Activated CD4-positive, CD25-positive, alpha-beta regulatory T cell (primary cell): ENCODE measurements at regions not wholly inside any gene's neighbourhood (a gene's known extent, or its start where the extent isn't known, plus 50 kb on each side); places are given as distances from the start of the nearest gene placed in this dataset.
"Not testable (repeated sequence)": the region's sequence is repeated elsewhere in the genome, so short reads cannot be mapped to it uniquely, and the experiment has no call there.

Source experiments
- DNase-seq, 4 experiments: peaks; one replicate each; lab custom pipeline; 2025; lab: John Stamatoyannopoulos, UW

DNA sequence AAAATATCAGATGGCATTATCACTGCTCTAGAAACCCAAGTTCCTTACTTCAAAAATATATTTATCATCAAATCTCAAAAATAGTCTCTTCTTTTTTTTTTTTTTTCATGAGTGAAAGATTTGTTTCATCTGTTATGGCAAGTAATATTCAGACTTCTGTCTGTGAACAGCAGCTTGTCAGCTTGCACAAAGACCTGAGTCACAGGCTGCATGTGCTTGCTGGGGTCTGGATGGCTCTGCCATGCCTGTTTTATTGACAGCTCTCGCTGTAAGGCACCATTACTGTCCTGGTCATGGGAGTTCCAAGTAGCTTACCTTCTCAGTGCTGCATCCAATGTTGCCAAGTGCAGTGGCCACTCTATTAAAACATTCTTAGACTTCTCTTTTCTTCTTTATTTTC, 456.4 kb downstream of the GADD45G start:
- DNase-seq: no peak

DNA sequence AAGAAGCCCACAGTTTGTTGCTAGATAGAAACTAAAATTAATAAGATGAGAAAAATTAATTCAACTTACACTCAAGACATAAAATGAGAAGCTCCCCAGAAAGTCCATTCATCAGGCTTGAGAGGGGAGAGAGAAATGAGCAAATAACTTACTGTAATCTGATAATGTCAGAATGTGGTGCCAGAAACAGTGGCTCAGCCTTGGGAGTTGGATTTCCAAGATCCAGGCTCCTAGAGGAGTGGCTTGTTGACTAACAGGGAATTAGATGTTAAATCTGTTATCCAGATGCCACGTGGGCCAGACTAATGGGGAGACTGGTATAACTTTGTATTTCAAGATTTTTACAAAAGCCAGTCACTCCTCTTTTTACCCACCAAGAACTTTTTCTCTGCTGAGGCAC, 458.2 kb downstream of the GADD45G start:
- no peak for DNase-seq

DNA sequence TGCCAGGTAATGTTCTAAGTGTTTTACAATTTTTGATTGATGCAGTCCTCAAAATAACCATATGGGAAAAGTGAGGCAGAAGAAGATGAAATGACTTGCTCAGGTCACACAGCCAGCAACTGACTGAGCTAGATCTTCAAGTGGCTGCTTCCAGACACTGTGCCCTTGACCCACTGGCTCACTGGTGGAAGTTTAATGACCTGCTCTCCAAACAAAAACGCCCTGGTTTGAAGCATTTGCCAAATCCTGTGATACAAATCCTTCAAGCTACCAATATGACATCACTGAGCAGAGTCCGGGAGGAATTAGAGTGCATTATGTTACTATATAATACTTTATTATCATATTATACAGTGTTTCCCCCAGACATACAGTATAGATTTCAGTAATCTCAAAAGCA, 459.4 kb downstream of the GADD45G start:
- DNase-seq: no peak

DNA sequence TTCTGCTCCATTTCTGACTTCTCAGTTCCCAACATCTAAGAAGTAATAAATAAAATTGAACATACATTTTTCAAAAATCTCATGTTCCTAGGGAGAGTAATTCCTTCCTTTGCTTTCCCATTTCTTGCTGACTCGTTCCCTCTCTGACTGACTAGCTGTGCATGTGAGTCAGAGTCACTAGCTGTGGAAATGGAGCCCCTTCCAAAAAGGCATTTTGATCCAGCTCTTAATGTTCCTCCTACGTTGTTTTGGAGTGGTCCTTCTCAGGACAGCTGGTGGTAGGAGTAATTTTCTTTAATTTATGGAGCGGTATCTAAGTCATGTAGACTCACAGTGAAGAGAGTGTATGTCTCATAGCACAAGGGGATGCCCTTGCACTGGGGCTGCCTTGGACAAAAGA, 460.2 kb downstream of the GADD45G start:
- no peak for DNase-seq

DNA sequence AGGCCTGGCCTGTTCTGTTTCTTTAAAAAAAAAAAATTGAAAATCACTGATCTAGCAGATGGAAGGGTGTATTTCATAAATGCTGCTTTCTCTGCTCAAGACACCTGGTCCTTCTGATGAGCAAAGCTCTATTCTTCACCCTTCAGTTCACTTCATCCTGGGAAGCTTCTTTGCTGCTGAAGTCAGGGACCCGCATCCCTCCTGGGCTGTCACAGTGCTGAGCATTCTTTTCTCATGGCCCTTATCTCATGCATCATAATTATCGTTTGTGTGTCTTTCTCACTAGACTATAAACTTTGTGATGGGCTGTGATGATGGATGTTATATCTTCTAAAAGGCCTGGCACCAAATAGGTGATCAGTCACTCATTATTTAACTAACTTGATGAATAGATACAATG, 461.0 kb downstream of the GADD45G start:
- no peak for DNase-seq

DNA sequence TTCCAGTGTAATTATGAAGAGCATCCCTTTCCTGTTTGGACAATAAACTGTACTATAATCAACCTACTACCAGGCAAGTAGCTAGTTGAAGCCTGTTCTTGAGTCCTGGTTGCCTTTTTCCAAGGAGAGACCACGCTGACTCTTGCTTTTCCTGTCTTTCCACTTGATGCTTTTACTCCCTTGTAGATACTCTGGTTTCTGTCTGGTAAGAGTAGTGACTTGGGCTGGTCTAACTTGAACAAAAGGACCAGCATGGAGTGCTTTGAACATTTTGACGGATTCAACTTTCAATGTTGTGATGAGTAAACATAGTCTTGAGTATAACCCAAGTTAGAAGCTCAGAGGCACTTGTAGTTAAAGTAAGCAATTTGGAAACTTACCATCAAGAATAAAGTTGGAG, 464.3 kb downstream of the GADD45G start:
- no peak for DNase-seq

DNA sequence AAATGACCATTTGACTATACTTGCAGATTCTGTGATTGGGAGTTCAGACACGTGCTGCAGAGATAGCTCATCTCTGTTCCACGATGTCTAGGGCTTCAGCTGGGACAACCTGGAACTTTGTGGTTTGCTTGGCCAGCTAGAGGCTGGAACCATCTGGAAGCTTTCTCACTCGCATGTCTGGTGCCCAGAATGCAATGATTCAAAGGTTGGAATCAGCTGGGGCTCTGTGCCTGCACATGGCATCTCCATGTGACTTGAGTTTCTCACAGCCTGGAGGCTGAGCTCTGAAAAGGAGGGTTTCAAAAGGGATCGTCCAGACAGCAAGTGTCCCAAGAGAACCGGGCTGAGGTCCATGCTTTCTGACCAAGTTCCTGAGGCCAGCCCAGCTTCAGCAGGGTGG, 465.2 kb downstream of the GADD45G start:
- DNase-seq: no peak

DNA sequence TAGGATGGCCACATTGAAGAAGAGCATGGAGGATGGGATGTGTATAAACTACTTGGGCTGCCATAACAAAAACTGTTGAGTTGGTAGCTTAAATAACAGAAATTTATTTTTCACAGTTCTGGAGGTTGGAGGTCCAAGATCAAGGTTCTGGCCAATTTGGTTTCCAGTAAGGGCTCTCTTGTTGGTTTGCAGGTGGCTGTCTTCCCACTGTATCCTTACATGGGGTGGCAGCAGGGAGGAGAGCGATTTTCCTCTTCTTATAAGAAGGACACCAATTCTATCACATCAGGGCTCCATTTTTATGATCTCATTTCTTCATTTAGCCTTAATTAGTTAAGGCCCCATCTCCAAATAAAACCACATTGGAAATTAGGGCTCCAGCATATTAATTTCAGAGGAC, 465.7 kb downstream of the GADD45G start:
- DNase-seq: no peak

DNA sequence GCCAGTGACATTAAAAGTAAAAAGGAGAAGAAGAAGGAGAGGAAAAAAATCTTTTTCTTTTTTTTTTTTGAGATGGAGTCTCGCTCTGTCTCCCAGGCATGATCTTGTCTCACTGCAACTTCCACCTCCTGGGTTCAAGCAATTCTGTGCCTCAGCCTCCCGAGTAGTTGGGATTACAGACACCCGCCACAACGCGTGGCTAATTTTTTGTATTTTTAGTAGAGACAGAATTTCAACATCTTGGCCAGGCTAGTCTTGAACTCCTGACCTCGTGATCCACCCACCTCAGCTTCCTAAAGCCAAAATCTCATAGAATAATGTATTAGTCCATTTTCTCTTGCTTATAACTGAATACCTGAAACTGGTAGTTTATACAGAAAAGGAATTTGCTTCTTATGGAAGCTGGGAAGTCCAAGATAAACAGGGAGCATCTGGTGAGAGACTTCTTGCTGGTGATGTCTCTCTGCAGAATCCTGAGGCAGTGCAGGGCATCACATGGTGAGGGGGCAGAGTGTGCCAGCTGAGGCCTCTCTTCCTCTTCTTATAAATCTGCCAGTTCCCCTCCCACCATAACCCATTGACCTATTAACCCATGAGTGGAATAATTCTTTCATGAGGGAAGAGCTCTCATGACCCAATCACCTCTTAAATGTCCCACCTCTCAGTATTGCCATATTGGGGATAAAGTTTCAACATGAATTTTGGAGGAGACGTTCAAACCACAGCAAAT, 466.3 kb downstream of the GADD45G start:
- DNase-seq: no peak

DNA sequence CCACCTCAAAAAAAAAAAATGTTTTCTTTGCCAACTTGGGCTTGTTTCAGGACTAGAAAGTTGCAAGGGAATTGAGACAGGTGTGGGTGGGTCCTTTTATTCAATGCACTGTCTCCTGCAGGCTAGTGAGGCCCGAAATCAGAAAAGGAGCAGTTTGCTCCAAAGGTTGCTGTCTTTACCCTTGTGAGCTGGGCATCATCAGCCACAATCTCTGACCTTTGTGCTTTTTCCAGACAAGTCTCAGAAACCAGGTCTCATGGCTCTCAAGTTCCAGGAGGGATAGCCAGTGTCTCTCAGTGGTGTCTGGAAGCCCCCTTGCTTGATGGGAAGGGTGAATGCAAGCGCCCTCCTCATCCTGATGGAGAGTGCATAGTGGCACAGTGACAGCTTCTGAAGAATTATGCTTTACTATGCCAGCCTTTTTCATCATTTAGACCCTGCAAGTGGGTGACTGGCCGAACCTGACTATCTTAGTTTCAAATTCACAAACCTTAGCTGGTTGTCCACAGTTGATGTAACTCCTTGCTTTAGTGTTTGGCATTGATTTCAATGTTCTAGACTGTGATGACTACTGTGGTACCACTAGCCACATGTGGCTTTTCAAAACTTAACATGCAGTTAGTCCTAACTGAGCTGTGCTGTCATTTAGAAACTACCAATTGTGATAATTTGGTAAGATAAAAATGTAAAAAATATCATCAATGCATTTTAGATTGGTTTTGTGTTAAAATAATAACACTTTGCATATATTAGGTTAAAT, 468.6 kb downstream of the GADD45G start:
- no peak for DNase-seq

DNA sequence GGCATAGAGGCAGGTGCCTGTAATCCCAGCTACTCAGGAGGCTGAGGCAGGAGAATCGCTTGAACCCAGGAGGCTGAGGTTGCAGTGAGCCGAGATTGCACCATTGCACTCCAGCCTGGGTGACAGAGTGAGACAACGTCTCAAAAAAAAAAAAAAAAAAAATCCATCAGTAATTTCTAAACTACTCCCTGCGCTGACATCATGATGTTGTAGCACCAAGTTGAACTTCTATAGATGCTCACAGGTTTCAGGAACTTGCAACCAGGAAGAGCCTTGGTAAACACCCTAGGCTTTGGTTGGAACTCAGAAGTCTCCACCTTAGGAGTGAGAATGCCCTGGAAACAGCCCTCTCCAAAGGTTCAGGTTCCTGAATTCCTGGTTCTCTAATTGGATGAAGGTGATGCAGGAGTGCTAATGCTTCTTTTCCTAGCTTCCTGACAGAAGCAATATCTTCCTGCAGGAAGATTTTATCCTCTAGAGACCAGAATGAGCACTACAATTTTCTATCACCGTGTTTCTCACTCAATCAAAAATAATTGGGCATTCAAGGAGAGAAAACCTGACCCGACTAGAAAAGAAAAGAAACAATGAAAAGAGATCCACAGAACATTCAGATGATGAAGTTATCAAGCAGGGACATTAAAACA, 469.6 kb downstream of the GADD45G start:
- DNase-seq: no peak

DNA sequence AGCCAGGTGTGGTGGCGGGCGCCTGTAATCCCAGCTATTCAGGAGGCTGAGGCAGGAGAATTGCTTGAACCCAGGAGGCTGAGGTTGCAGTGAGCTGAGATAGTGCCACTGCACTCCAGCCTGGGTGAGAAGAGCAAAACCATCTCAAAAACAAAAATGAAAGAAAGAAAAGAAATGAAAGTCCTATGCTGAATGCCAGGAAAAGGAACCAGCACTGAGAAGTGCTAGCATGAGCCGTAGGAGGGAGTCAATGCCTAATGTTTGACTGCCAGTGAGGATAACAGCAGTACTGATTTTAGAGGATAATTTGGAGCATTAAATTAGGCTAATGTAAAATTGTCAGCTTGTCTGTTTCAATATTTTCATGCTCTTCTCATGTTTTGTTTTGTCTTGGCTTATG, 472.8 kb downstream of the GADD45G start:
- DNase-seq: not testable (repeated sequence)

DNA sequence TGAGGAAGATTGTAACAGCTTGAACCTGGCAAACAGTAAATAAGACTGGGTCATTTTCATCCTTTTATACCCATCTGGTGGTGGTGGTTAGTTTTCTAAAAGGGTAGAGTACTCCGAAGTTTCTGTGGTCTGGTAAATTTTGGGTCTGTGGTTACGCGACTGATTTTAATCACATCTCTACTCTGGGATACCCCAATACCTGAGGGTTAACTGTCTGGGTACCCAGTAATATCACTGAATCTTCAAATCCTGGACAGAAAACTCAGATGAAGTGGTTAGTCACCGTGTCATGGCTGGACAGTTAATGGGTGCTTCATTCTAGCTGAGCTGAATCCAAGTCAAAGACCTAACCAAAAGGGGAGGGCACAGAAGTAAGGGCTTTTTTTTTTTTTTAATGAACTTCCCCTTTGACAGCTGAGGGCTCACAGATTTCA, 474.2 kb downstream of the GADD45G start:
- no peak for DNase-seq

DNA sequence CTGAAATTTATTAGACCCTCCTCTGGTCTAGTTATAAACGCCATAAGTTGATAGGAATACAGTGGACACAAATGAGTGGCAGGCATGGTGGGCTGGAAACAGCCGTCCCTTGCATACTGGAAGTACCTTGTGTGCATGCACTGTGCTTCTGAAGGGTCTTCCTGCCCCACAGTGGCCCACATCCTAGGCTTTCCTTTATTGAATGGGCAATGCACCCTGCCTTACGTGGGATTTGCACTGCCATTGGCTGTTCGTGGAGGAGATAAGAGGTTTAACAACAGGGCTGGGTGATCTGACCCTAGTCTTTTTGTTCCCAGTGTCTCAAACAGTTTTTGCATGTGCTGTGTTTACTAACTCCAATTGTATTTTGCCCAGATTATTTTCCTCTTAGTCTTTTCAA, 480.8 kb downstream of the GADD45G start:
- DNase-seq: no peak

DNA sequence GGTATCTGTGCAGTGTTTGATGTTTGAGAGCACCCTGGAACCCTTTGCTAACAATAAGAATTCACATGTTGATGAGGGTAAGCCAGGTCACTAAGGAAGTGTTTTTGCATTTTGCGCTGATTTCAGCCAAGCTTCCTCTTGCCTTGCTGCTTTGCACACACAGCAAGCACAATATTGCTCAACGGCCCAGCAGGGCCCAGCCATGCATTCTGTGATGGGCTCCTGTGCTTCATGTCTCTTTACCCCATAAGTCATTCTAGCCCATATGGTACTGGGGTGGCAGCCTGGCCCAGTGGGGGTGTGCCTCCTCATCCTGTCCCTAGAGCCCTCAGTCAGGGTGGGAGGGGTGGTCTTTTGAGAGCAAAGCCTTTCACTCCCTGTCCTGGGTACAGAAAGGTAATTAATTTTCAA, 481.3 kb downstream of the GADD45G start:
- DNase-seq: no peak

DNA sequence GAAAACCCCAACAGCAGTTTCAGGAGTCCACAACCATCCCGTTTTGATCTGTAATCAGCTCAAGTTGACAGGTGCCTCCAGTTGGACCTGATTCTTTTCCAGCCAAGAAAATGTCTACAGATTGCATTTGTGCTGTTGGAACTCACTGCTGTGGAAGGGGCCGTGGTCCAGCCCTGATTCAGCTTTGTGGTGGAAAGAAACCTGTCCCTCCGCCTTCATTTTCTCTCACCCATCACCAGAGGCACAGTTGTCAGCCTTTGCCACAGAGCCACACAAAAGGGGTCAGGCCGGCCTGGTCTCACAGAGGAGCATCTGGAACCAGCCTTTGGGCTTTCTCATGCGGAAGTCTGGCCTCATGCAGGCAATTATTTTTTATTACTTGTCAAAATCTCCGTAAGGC, 483.6 kb downstream of the GADD45G start:
- no peak for DNase-seq

DNA sequence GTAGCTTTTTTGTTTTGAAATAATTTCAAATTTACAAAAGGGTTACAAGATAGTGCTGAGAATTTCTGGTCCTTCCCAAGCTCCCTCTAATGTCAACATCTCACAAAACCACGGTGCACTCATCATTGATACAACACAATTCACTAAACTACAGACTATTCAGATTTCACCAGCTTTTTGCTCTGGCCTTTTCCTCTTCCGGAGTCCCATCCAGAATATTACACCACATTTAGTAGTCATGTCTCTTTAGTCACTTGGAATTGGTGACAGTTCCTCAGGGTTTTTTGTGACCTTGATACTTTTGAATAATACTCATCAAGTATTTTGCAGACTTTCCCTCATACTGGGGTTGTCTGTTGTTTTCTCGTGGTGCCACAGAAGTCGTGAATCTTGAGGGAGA, 484.0 kb downstream of the GADD45G start:
- DNase-seq: no peak

DNA sequence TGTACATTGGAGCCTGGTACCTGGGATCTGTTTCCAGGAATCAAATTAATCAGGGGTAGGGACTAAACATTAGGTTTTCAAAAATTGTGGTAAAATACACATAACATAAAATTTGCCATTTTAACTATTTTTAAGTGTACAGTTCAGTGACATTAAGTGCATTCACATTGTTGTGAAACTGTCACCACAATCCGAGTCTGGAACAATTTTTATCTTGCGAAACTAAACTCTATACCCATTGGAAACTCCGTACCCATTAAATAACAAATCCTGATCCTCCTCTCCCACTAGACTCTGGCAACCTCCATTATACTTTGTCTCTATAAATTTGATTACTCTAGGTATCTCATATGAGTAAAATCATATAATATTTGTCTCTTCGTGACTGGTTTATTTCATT, 486.2 kb downstream of the GADD45G start:
- DNase-seq: no peak

DNA sequence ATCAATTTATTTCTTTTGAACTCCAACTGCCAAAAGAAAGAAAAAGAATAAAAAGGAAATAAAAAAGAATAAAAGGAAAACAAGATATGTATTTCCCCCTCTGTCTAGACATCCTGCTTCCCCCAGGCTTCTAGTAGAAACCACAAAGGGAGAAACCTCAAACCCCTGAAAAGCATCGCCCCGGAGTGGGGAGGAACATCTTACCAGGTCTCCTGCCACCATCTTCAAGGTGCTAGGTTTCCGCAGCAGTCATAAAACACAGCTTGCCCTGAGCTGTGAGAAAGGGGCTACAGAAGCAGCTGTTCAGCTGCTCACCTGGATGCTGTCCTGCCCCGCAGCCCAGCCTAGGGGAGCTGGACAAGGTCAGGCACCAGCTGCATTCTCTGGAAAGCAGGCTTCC, 487.7 kb downstream of the GADD45G start:
- DNase-seq: no peak

DNA sequence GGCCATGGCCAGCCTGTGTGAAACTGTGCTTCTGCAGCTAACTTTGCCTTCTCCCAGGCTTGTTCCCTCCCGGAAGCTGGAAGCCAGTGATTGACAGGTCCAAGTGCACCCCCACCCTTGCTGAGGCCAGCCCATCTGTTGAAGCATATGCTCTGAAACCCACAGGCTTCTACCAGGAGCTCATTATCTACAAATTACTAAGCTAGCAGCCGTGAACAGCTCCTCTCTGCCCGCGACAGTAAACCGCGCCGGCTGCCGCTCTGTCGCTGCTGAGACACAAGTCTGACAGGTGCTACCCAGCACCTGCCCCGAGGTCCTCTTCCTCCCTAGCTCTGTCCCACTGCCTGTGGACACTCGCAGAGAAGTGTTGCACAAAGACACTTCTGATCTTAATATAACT, 490.9 kb downstream of the GADD45G start:
- no peak for DNase-seq

DNA sequence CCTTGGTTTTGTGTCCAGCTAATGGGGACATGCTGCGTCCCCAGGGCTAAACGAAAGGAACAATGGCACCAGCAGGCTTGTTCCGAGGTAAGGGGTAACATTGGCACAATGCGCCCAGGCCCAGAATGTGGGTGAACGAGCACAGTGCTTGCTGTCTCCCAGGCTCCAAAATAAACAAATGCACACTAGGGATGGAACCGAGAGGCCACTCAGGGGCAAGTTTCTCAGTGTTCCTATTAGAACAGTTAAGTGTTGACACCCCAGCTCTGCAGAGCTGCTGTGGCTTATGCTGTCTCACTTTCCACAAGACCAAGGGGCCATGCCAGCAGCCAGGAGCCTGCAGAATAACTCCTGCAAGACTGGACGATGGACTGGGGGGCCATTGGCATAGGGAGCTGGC, 492.4 kb downstream of the GADD45G start:
- DNase-seq: no peak

DNA sequence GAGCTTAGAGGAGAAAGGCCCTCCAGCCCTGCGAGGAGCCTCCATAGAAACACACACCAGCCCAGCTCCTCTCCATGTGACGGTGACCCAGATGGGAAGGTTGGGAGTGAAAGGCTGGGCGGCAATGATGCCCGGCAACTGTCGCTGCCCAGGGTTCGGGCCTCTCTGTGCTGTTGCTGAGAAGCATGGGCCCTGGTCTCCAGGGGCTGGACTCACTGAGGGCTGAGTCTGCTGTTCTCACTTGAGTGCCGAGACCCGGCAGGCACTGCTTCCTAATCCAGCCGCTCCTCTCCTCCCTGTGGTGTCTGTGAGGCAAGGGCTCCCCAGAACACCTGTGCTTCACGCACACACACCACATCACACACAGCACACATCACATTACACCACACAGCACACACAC, 493.6 kb downstream of the GADD45G start:
- DNase-seq: no peak

DNA sequence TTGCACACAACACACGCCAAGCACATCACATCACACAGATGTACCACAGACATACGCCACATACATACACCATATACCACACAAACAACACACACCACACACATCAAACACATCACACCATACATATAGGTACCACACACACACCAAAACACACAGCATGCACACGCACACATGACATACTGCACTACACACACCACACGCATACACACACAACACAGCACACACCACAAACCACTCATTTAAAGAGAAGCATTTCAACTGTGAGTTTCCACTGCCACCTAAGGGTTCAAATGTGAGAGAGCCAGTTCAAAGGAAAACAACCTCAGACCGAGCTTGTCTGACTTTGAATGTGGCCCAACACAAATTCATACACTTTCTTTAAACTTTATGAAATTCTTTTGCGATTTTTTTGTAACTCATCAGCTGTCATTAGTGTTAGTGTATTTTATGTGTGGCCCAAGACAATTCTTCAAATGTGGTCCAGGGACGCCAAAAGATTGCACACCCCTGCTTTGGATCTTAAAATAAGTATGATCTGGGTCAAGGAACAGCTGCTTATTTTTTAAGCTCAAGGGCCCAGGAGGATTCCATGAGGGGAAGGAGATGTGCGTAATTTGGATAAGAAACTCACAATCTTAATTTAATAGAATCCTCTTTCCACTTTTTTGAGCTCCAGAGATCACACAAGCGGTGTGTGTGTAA, 494.6 kb downstream of the GADD45G start:
- DNase-seq: no peak
